Sigmoid colon (tissue), 6 donors: ENCODE measurements at regions not wholly inside any gene's neighbourhood (a gene's known extent, or its start where the extent isn't known, plus 50 kb on each side); places are given as distances from the start of the nearest gene placed in this dataset.
A peak's percentile ranks its signal among the peaks of the same experiment; 100 is the strongest.

Experiments
- DNase-seq: peaks from one replicate; pipeline ENCODE4 v3.0.0-alpha.2; 2019
- H3K27ac ChIP-seq, 4 donors: fragments of 200-600 bp; sonication (generic); one replicate each; pipeline ENCODE4 v1.5.1; 2016 to 2019; ENCODE audit warnings: mild to moderate bottlenecking in 1 of 4
- H3K27me3 ChIP-seq, 3 donors: fragments of 200-600 bp; sonication (generic); one replicate each; pipeline ENCODE4 v1.5.1; 2019; ENCODE audit warnings: mild to moderate bottlenecking in 1 of 3
- H3K36me3 ChIP-seq, 4 donors: fragments of 200-600 bp; sonication (generic); one replicate each; pipeline ENCODE4 v1.5.1; 2016 to 2019
- H3K4me1 ChIP-seq, 4 donors: fragments of 200-600 bp; sonication (generic); one replicate each; pipeline ENCODE4 v1.5.1; 2017 to 2019
- H3K4me3 ChIP-seq, 4 donors: fragments of 200-600 bp; sonication (generic); one replicate each; pipeline ENCODE4 v1.5.1; 2017 to 2019; ENCODE audit warnings: mild to moderate bottlenecking in 2 of 4, moderate library complexity in 1 of 4
- H3K9me3 ChIP-seq, 4 donors: fragments of 200-600 bp in 3 of 4; sonication (generic) in 3 of 4; one replicate each; pipeline versions ENCODE4 v1.5.1 to v1.6.1; 2013 to 2019
- EP300 ChIP-seq, 4 donors: sonication (generic); formaldehyde crosslinking; IDR thresholded peaks; one replicate each; pipeline ENCODE4 v1.6.1; 2017; ENCODE audit warnings: antibody characterized with exemption in 4 of 4
- POLR2A ChIP-seq, 2 donors: fragments of 450-650 bp; IDR thresholded peaks; one replicate each; pipeline ENCODE4 v1.6.1; 2016; ENCODE audit warnings: antibody characterized with exemption in 2 of 2, mild to moderate bottlenecking in 2 of 2, moderate library complexity in 2 of 2
- POLR2AphosphoS5 ChIP-seq, 4 donors: sonication (generic); formaldehyde crosslinking; IDR thresholded peaks; one replicate each; pipeline ENCODE4 v1.6.1; 2017; ENCODE audit warnings: antibody characterized with exemption in 4 of 4
- WGBS, 2 donors: extraction: QIAGEN DNeasy Blood & Tissue Kit; methylation state at CpG; one replicate each; pipeline ENCODE4 v1.1.7; 2013; 5-methylcytosine and 5-hydroxymethylcytosine counted together
- intact Hi-C: fragments of 100-400 bp; cut with DNase I; formaldehyde crosslinking; loops from one replicate; pipeline ENCODE4 v1.15.1; 2023
- TF ChIP-seq, protein P1 (sequence below), 4 experiments: fragments of 450-650 bp in 3 of 4; fragments of 200-600 bp in 1 of 4; IDR thresholded peaks; one replicate each; pipeline ENCODE4 v1.5.1; 2016 to 2019; ENCODE audit warnings: antibody characterized with exemption in 4 of 4, mild to moderate bottlenecking in 3 of 4, moderate library complexity in 2 of 4
- donor health status: healthy with polysubstance abuse.
- donor health status: healthy.

DNA sequence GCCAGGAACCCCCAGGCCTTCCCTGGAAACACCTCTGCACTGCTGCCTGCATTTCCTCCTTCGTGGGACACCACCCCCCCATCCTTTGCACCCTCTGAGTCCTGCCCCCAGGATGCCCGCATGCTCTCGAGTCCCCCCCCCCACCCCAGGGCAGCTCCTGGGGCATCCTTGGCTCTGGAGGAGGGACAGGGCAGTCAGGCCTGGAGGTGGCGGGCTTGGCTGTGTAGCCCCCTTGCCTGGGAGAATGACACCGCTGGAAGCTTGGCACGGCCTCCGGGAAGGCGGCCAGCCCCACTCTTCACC is 98.9 kb upstream of the GSE1 start:
- peak; percentile 91 for DNase-seq

DNA sequence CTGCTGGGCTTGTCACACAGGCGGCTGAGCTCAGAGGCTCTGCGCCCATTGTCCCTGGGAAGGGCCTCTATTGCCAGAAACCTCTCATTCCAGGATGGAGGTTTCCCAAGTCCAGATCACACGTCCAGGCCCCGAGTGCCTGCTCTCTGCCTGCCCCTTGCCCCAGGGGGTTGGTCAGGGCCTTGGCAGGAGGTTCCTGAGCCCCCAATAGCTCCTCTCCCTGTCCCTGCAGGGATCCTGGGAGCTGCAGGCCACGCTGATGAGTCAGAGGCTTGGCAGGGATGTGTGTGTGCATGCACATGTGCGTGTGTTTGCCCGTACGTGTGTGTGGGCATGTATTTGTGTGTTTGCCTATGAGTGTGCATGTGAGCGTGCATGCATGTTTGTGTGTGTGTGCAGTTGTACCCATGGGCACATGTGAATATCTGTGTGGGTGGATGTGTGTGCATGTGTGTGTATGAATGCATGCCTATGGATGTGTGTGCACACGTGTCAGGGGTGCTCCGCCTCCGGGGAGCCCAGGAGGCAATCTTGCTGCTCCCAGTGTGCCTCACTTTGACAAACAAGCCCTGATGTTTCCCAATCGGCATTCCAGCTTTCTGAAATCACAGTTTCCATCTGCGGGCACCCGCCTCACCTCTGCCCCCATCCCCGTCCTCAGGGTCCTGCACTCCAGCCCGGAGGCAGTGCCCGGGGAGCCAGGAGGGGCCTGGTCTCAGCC is 98.4 kb upstream of the GSE1 start:
- Histone ChIP-seq H3K27ac (peak overlapping the region; percentile 57 to 77 (median 68)), H3K27me3 (no peaks in the 10 kb centered on the region), H3K9me3 (no peaks in the 10 kb centered on the region), H3K36me3 (no peaks in the 10 kb centered on the region), H3K4me3 (no peak overlapping the region), H3K4me1 (peaks cover 0 to 34% (median 28%) of the 10 kb centered on the region in 4 donors)
- TF ChIP-seq, protein P1, sequence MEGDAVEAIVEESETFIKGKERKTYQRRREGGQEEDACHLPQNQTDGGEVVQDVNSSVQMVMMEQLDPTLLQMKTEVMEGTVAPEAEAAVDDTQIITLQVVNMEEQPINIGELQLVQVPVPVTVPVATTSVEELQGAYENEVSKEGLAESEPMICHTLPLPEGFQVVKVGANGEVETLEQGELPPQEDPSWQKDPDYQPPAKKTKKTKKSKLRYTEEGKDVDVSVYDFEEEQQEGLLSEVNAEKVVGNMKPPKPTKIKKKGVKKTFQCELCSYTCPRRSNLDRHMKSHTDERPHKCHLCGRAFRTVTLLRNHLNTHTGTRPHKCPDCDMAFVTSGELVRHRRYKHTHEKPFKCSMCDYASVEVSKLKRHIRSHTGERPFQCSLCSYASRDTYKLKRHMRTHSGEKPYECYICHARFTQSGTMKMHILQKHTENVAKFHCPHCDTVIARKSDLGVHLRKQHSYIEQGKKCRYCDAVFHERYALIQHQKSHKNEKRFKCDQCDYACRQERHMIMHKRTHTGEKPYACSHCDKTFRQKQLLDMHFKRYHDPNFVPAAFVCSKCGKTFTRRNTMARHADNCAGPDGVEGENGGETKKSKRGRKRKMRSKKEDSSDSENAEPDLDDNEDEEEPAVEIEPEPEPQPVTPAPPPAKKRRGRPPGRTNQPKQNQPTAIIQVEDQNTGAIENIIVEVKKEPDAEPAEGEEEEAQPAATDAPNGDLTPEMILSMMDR (IDR thresholded peaks at IDR 0.05), result no peak
- TF ChIP-seq POLR2AphosphoS5 (IDR thresholded peaks at IDR 0.05), result peak in 3 of 4 donors; percentile 47 to 70 (median 52)
- no peak for TF ChIP-seq EP300 (IDR thresholded peaks at IDR 0.05)
- TF ChIP-seq POLR2A (IDR thresholded peaks at IDR 0.05), result no peak
- DNase-seq, result peak; percentile 89
- intact Hi-C loops, result no loop called here
- 25 to 60% methylated on average over 18 of the region's 18 CpGs for WGBS, 2 donors

More for the DNA sequence above, 98.9 kb upstream of the GSE1 start:
- intact Hi-C loops, result no loop called here
- no peak overlapping the region for H3K4me3 ChIP-seq
- H3K36me3 ChIP-seq, result no peaks in the 10 kb centered on the region
- H3K27me3 ChIP-seq, result no peaks in the 10 kb centered on the region
- H3K4me1 ChIP-seq, result peaks cover 0 to 34% (median 28%) of the 10 kb centered on the region in 4 donors
- H3K9me3 ChIP-seq, result no peaks in the 10 kb centered on the region
- TF ChIP-seq EP300 (IDR thresholded peaks at IDR 0.05) (no peak), POLR2AphosphoS5 (IDR thresholded peaks at IDR 0.05) (no peak), POLR2A (IDR thresholded peaks at IDR 0.05) (no peak)
- TF ChIP-seq, protein P1 (IDR thresholded peaks at IDR 0.05), result no peak
- WGBS, 2 donors, result 45 to 62% methylated on average over 8 of the region's 8 CpGs
- peak overlapping the region; percentile 57 to 77 (median 68) for H3K27ac ChIP-seq

DNA sequence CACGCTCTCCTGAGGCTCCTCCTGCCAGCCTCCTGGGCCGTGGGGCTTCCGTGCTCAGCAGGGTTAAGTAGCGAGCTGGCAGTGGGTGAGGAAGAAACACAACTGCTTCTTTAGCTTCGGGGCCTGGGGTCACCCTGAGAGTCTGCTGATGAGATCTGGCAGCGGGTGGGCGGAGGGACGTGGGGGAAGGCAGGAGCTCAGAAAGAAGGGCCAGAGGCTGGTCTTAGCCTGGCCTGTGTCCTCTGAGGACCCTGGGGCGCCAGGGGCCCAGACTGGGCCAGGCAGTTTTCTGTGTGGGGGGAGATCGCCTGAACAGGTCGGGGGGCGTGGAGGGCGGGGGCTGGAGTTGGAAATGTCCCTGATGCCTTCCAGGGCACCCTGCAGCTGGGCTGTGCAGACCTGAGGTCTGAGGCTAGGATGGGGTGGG is 97.8 kb upstream of the GSE1 start:
- no peaks in the 10 kb centered on the region for H3K9me3 ChIP-seq
- WGBS, 2 donors, result 56 to 72% methylated on average over 13 of the region's 13 CpGs
- H3K4me1 ChIP-seq, result peaks cover 0 to 34% (median 28%) of the 10 kb centered on the region in 4 donors
- peak overlapping the region; percentile 57 to 77 (median 68) for H3K27ac ChIP-seq
- no peaks in the 10 kb centered on the region for H3K36me3 ChIP-seq
- DNase-seq, result no peak
- TF ChIP-seq EP300 (IDR thresholded peaks at IDR 0.05) (no peak), POLR2AphosphoS5 (IDR thresholded peaks at IDR 0.05) (no peak), POLR2A (IDR thresholded peaks at IDR 0.05) (no peak)
- TF ChIP-seq, protein P1 (IDR thresholded peaks at IDR 0.05), result no peak
- no peaks in the 10 kb centered on the region for H3K27me3 ChIP-seq
- intact Hi-C loops, result no loop called here
- no peak overlapping the region for H3K4me3 ChIP-seq

DNA sequence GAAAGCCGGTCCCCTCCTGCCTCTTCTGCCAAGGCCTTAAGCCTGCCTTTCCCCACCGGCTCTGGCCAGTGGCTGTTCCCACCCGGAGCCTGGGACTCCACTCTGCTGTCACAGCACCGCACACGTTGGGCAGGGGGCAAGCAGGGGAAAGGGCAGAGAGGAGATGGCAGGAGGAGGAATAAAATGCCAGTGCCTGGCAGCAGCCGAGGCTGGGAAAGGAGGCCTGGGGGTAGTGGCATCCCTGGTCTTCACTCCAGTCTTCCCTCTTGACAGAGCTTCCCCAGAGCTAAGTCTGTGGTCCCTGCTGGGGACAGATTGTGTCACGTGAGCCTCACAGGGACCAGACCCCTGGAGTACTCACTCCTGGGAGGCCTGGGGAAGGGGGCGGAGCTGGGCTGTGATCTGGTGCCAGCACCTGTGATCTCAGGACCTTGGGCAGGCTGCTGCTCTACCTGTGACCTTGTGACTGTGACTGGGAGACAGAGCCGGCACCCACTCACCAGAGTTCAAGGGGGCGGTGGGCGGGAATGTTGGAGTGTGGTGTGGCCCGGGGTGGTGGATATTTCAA is 97.2 kb upstream of the GSE1 start:
- Histone ChIP-seq H3K36me3 (no peaks in the 10 kb centered on the region), H3K9me3 (no peaks in the 10 kb centered on the region), H3K4me1 (peaks cover 0 to 35% (median 28%) of the 10 kb centered on the region in 4 donors), H3K27ac (peak overlapping the region; percentile 57 to 77 (median 68)), H3K4me3 (no peak overlapping the region), H3K27me3 (no peaks in the 10 kb centered on the region)
- intact Hi-C loops, result no loop called here
- TF ChIP-seq EP300 (IDR thresholded peaks at IDR 0.05), result no peak
- no peak for TF ChIP-seq POLR2A (IDR thresholded peaks at IDR 0.05)
- TF ChIP-seq POLR2AphosphoS5 (IDR thresholded peaks at IDR 0.05), result no peak
- TF ChIP-seq, protein P1 (IDR thresholded peaks at IDR 0.05), result no peak
- 55 to 84% methylated on average over 12 of the region's 12 CpGs for WGBS, 2 donors
- peak; percentile 68 for DNase-seq
